UCSD-AML1 (cell line): ENCODE measurements at regions not wholly inside any gene's neighbourhood (a gene's known extent, or its start where the extent isn't known, plus 50 kb on each side); places are given as distances from the start of the nearest gene placed in this dataset.
"Not testable (repeated sequence)": the region's sequence is repeated elsewhere in the genome, so short reads cannot be mapped to it uniquely, and the experiment has no call there.

ENCODE experiments used
- DNase-seq: peaks from one replicate; lab custom pipeline; 2025; ENCODE audit not compliant: unreplicated experiment; lab: John Stamatoyannopoulos, UW

- DNase-seq = no peak
Measured at GRCh38 chr10:2053805-2054204, 316.5 kb upstream of the ADARB2 start.

DNA sequence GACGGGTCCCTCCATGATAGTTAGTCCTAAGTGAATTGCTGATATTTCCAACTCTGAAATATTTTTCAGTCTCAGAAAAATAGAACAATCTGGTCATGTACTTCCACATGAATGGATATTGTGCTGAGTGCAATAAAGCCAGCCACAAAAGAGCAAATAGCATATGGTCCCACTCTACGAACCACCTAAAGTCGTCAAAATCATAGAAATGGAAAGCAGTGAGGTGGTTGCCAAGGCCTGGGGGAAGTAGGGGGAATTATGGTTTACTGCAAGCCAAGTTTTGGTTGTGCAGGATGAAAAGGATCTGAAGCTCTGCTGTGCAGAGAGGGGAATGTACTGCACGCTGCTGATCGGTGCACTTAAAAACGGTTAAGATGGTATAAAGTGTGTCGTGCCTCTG, 313.8 kb upstream of the ADARB2 start:
- DNase-seq = no peak

- no peak for DNase-seq
Measured at GRCh38 chr10:2049560-2049959, 312.2 kb upstream of the ADARB2 start.

GRCh38 chr10:2048337-2048973, 311.1 kb upstream of the ADARB2 start:
- DNase-seq = no peak

GRCh38 chr10:2047679-2048078, 310.4 kb upstream of the ADARB2 start:
- no peak for DNase-seq

DNA sequence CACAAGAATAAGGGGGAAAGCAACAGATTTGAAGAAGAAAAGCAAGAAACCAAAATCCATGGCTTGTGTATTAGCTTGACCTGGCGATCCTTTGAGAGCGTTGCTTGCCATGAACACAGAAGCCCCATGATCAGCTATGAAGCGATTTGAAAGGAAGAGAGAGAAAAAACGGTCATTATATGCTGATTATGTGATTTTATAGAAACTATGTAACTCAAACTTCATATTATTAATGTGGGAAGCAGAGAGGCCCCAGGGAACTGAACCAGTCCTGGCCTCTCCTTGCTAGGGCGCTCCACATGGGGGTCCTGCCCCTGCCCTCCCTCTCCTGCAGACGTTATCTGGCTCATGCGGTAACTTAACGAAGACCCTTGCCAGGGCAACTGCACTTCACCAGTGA, 306.1 kb upstream of the ADARB2 start:
- no peak for DNase-seq

DNA sequence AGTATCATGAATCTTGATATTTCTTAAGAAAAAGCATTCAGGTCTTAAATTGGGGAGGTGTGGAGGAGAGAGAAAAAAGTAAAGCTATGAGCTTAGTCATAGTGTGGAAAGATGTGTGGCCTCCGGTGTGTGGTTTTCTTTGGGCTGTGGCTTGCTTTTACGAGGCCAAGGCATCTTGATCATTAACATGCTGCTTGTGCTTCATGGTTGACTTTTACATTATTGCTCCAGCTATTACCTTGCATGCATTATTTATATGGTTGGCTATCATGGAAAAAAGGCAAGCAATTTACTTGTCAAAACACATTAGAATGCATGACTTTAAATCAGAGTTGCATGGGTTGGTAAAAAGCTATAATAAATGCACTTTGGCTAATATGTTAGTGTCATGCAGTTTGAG, 300.7 kb upstream of the ADARB2 start:
- no peak for DNase-seq

DNA sequence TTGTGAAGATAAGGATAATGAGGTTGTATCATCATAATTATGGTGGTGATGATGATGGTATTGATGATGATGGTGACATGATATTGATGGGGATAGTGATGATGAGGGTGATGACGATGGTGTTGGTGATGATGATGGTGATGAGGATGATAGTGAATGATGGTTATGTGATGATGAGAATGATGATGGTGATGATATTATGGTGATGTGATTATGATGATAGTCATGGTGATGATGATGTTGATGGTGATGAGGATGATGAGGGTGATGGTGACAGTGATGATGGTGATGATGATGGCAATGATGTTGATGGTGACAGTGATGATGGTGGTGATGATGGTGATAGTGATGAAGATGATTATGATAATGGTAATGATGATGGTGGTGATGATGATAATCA, 299.9 kb upstream of the ADARB2 start:
- no peak for DNase-seq

DNA sequence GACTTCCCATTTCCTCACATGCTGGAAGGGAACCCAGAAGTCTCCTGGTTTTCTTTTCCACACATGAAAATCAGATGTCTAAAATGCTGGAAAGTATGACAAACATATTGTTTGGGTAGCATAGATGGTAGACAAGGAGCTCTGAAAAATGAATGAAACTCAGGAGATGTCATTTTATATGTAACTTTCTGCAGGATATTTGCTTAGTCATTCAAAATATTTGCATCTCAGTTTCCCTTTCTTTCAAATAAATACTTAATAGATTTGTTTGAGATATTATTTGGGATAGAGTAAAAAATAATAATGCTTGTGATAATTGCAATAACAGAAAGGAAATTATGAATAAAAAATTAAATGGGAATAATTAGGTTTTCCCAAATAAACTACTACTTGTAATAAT, 298.9 kb upstream of the ADARB2 start:
- DNase-seq = no peak

GRCh38 chr10:2030046-2030445, 292.7 kb upstream of the ADARB2 start:
- no peak for DNase-seq

- DNase-seq = no peak
Measured at GRCh38 chr10:2026936-2027335, 289.6 kb upstream of the ADARB2 start.

DNA sequence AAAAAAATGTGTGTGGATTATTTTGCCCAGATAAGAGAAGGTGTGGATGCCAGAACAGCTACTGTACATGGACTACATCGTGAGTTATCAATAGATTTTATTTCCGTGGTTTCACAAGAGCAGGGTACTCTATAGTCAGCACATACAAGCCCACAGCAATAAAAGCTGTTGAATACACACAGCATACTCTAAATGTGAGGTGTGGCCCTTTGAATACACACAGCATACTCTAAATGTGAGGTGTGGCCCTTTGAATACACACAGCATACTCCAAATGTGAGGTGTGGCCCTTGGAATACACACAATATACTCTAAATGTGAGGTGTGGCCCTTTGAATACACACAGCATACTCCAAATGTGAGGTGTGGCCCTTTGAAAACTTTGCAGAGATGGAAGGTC, 287.4 kb upstream of the ADARB2 start:
- DNase-seq = not testable (repeated sequence)

- no peak for DNase-seq
Measured at GRCh38 chr10:2023687-2024086, 286.4 kb upstream of the ADARB2 start.

- no peak for DNase-seq
Measured at GRCh38 chr10:2022401-2022800, 285.1 kb upstream of the ADARB2 start.

DNA sequence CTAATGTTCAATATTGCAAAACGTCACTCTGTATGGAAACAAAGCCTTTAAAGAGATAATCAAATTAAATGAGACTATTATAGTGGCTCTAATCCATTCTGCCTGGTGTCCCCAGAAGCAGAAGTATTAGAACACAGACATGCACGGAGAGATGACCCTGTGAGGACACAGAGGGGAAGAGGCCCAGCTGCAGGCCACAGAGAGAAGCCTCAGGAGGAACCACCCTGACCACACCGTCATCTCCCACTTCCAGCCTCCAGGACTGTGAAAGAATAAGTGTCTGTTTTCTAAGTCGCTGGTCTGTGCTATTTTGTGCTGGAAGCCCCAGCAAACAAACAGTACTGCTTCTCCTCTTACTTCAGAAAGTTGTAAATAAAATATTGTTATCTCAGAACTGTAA, 283.5 kb upstream of the ADARB2 start:
- DNase-seq = peak; percentile 33

DNA sequence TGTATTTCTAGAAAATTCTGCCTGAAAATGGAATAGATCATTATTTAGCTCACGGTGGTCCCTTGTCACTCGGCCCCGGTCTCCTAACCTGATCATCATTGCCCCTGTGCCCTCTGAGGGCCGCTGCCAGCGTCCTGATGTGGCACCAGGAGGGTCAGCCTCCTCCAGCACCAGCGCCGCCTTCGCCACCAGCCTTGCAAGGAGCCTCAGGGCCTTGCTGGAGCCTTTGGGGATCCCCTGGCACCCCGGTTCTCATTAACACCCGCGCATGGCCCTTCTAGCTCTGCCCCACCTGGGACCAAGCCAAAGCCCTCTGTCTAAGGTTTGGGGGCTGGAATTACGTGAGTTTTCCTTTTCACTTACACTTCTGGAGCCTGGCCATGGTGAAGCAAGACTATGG, 282.5 kb upstream of the ADARB2 start:
- DNase-seq = no peak

DNA sequence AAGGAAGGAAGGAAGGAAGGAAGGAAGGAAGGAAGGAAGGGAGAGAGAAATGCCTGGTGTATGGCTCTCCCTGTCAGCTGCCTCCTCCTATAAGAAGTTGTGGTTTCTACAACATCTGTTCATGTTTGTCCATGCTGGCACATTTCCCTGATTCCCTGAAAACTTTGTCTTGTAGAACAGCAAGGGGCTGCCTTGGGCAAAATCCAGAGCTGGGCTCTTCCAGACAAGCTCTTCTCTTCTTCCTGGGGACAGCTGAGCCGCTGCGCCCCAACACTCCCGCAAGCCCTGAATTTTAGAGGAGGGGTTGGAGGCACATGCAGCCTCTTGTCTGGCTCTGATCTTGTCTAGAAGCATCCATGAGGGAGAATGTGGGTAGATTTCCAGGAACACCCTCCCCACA, 282.0 kb upstream of the ADARB2 start:
- no peak for DNase-seq

- DNase-seq = no peak
Measured at GRCh38 chr10:2014541-2014940, 277.2 kb upstream of the ADARB2 start.

DNA sequence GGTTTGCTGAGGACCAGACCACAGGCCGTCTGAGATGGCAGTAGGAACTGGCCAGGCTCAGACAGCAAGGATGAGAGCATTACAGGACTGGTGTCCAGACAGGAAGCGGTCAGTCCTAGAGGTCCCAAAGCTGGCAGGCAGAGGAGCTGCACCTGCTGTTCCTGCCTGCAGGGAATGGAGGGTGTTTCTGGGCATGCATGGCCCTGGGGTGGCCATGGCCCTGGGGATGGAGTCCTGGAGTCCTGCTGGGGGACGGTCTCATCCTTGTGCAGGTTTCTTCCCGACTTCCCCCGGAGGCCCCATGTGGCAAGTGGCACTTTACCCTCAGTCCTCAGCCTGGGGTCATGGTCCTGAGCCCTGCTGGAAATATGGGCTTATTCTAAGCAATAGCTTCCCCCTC, 274.9 kb upstream of the ADARB2 start:
- no peak for DNase-seq

- no peak for DNase-seq
Measured at GRCh38 chr10:2011106-2011716, 273.9 kb upstream of the ADARB2 start.

DNA sequence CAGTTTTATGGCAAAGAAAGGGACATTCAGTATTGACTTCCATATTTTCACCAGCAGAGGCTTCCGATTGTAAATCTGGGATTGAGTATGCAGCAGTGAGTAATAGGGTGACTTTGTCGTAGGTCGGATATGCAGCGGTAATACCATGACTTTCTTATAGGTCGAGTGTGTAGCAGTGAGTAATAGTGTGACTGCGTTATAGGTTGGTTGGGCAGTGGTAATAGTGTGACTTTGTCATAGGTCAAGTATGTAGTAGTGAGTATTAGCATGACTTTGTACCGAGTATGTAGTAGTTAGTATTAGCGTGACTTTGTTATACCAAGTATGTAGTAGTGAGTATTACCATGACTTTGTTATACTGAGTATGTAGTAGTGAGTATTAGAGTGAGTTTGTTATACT, 268.2 kb upstream of the ADARB2 start:
- DNase-seq = no peak

- no peak for DNase-seq
Measured at GRCh38 chr10:1992930-1993329, 255.6 kb upstream of the ADARB2 start.

DNA sequence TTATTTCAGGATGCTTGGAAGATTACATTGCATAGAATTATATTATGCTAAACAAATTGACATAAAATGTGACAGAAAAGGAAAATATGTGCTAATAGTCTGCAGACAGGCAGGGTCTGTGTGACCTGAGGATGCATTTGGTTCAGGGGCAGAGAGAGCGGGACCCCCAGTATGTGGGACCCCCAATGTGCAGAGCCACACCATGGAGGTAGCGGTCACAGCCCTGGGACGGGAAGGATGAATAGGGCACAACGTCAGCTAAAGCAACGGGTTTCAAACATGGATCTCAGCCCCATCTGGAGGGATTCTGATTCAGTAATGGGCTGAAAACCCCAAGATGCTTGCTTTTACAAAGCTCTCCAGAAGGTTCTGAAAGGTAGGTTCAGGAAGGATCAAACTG, 251.8 kb upstream of the ADARB2 start:
- no peak for DNase-seq
